HEK293 (cell line): ENCODE measurements at regions not wholly inside any gene's neighbourhood (a gene's known extent, or its start where the extent isn't known, plus 50 kb on each side); places are given as distances from the start of the nearest gene placed in this dataset.

Experiments used
- CTCF ChIA-PET: fragments of 350-600 bp; formaldehyde crosslinking; extraction: SDS; loops from one replicate; lab custom pipeline; 2021; ENCODE audit warnings: antibody characterized with exemption; lab: Yijun Ruan, JAX
- POLR2A ChIA-PET: fragments of 300-600 bp; formaldehyde crosslinking; extraction: SDS; loops from one replicate; lab custom pipeline; 2020; ENCODE audit warnings: antibody characterized with exemption, inconsistent platforms; lab: Yijun Ruan, JAX
- H3K27ac ChIP-seq: fragments of 200-500 bp; sonication (Bioruptor generic); 2 replicates; pipeline ENCODE4 v1.5.1; 2014; ENCODE audit warnings: low read depth, low read length, control low read depth, inconsistent platforms; ENCODE audit errors: extremely low read depth
- H3K36me3 ChIP-seq, 2 experiments: fragments of 200-500 bp in 1 of 2; sonication (Bioruptor generic) in 1 of 2; 1 replicate in 1 of 2; 2 replicates in 1 of 2; pipeline ENCODE4 v1.5.1; 2014 to 2017; ENCODE audit warnings: inconsistent platforms in 2 of 2, low read length in 2 of 2; ENCODE audit not compliant: control insufficient read depth in 2 of 2, insufficient read depth in 1 of 2
- H3K4me1 ChIP-seq: fragments of 200-500 bp; sonication (Bioruptor generic); 2 replicates; pipeline ENCODE4 v1.5.1; 2014; ENCODE audit warnings: mild to moderate bottlenecking, low read length, inconsistent platforms; ENCODE audit not compliant: control insufficient read depth, insufficient read depth
- H3K4me3 ChIP-seq: 2 replicates; pipeline ENCODE4 v1.5.1; 2011; ENCODE audit warnings: low read depth, mild to moderate bottlenecking, control low read depth, low read length, moderate library complexity
- H3K9me3 ChIP-seq: fragments of 200-500 bp; sonication (Bioruptor generic); 2 replicates; pipeline ENCODE4 v1.5.1; 2014; ENCODE audit warnings: low read depth, low read length, inconsistent platforms; ENCODE audit not compliant: control insufficient read depth, insufficient read depth
- BCL11B ChIP-seq: fragments of 450-650 bp; formaldehyde crosslinking; IDR thresholded peaks from 2 replicates; pipeline ENCODE4 v1.5.1; 2016; ENCODE audit warnings: low read depth, missing biosample characterization, missing genetic modification characterization
- FEZF1 ChIP-seq: fragments of 450-650 bp; formaldehyde crosslinking; IDR thresholded peaks from 2 replicates; pipeline ENCODE4 v1.5.1; 2016; ENCODE audit warnings: missing biosample characterization, missing genetic modification characterization
- KLF16 ChIP-seq: fragments of 450-650 bp; formaldehyde crosslinking; IDR thresholded peaks from 2 replicates; pipeline ENCODE4 v1.5.1; 2017; ENCODE audit warnings: missing biosample characterization, missing genetic modification characterization
- OSR2 ChIP-seq: fragments of 450-650 bp; formaldehyde crosslinking; IDR thresholded peaks from 2 replicates; pipeline ENCODE4 v1.5.1; 2016; ENCODE audit warnings: missing biosample characterization, missing genetic modification characterization
- OVOL3 ChIP-seq: fragments of 450-650 bp; formaldehyde crosslinking; IDR thresholded peaks from 2 replicates; pipeline ENCODE4 v1.5.1; 2016; ENCODE audit warnings: missing biosample characterization, missing genetic modification characterization
- RBAK ChIP-seq: fragments of 450-650 bp; formaldehyde crosslinking; IDR thresholded peaks from 2 replicates; pipeline ENCODE4 v1.5.1; 2016; ENCODE audit warnings: missing biosample characterization, missing genetic modification characterization
- REST ChIP-seq: fragments of 450-650 bp; formaldehyde crosslinking; IDR thresholded peaks from 2 replicates; pipeline ENCODE4 v1.5.1; 2016; ENCODE audit warnings: missing biosample characterization, missing genetic modification characterization
- ZBTB48 ChIP-seq: fragments of 450-650 bp; formaldehyde crosslinking; IDR thresholded peaks from 2 replicates; pipeline ENCODE4 v1.5.1; 2016; ENCODE audit warnings: missing biosample characterization, missing genetic modification characterization
- ZNF175 ChIP-seq: fragments of 450-650 bp; formaldehyde crosslinking; IDR thresholded peaks from 2 replicates; pipeline ENCODE4 v1.5.1; 2016; ENCODE audit warnings: missing biosample characterization, missing genetic modification characterization
- ZNF324 ChIP-seq: fragments of 450-650 bp; formaldehyde crosslinking; IDR thresholded peaks from 2 replicates; pipeline ENCODE4 v1.5.1; 2016; ENCODE audit warnings: missing biosample characterization, missing genetic modification characterization
- ZNF350 ChIP-seq: fragments of 450-650 bp; formaldehyde crosslinking; IDR thresholded peaks from 2 replicates; pipeline ENCODE4 v1.5.0; 2017; ENCODE audit warnings: missing biosample characterization, mild to moderate bottlenecking, missing genetic modification characterization
- ZNF391 ChIP-seq: fragments of 450-650 bp; formaldehyde crosslinking; IDR thresholded peaks from 2 replicates; pipeline ENCODE4 v1.5.1; 2016; ENCODE audit warnings: low read depth, missing biosample characterization, missing genetic modification characterization, borderline replicate concordance
- ZNF404 ChIP-seq: fragments of 450-650 bp; formaldehyde crosslinking; IDR thresholded peaks from 2 replicates; pipeline ENCODE4 v1.5.1; 2017; ENCODE audit warnings: missing biosample characterization, missing genetic modification characterization
- ZNF48 ChIP-seq: fragments of 450-650 bp; formaldehyde crosslinking; IDR thresholded peaks from 2 replicates; pipeline ENCODE4 v1.5.1; 2016; ENCODE audit warnings: missing biosample characterization, missing genetic modification characterization
- ZNF501 ChIP-seq: fragments of 450-650 bp; formaldehyde crosslinking; IDR thresholded peaks from 2 replicates; pipeline ENCODE4 v1.5.1; 2016; ENCODE audit warnings: missing biosample characterization, missing genetic modification characterization
- ZNF530 ChIP-seq: fragments of 450-650 bp; formaldehyde crosslinking; IDR thresholded peaks from 2 replicates; pipeline ENCODE4 v1.5.1; 2016; ENCODE audit warnings: low read depth, missing biosample characterization, missing genetic modification characterization
- ZNF549 ChIP-seq: fragments of 450-650 bp; IDR thresholded peaks from 2 replicates; pipeline ENCODE4 v1.5.1; 2018; ENCODE audit warnings: missing biosample characterization, missing genetic modification characterization, mild to moderate bottlenecking, inconsistent platforms, moderate library complexity
- ZNF585B ChIP-seq: fragments of 450-650 bp; formaldehyde crosslinking; IDR thresholded peaks from 2 replicates; pipeline ENCODE4 v1.5.1; 2016; ENCODE audit warnings: missing biosample characterization, missing genetic modification characterization
- ZNF596 ChIP-seq: fragments of 450-650 bp; IDR thresholded peaks from 2 replicates; pipeline ENCODE4 v1.5.0; 2018; ENCODE audit warnings: missing biosample characterization, mild to moderate bottlenecking, missing genetic modification characterization, moderate library complexity
- ZNF664 ChIP-seq: fragments of 450-650 bp; formaldehyde crosslinking; IDR thresholded peaks from 2 replicates; pipeline ENCODE4 v1.5.1; 2016; ENCODE audit warnings: missing biosample characterization, missing genetic modification characterization
- ZNF670 ChIP-seq: fragments of 450-650 bp; formaldehyde crosslinking; IDR thresholded peaks from 2 replicates; pipeline ENCODE4 v1.5.1; 2016; ENCODE audit warnings: missing biosample characterization, missing genetic modification characterization, low read depth
- ZNF701 ChIP-seq: fragments of 450-650 bp; formaldehyde crosslinking; IDR thresholded peaks from 2 replicates; pipeline ENCODE4 v1.5.1; 2016; ENCODE audit warnings: missing biosample characterization, missing genetic modification characterization
- ZNF768 ChIP-seq: fragments of 450-650 bp; formaldehyde crosslinking; IDR thresholded peaks from 2 replicates; pipeline ENCODE4 v1.5.1; 2018; ENCODE audit warnings: missing biosample characterization, mild to moderate bottlenecking, missing genetic modification characterization
- ZSCAN16 ChIP-seq: fragments of 450-650 bp; formaldehyde crosslinking; IDR thresholded peaks from 2 replicates; pipeline ENCODE4 v1.5.1; 2016; ENCODE audit warnings: missing biosample characterization, missing genetic modification characterization
- TF ChIP-seq, protein P1 (sequence below): fragments of 450-650 bp; formaldehyde crosslinking; conservative IDR thresholded peaks from 2 replicates; pipeline ENCODE4 v1.5.1; 2016; ENCODE audit warnings: low read depth, missing biosample characterization, missing genetic modification characterization
- TF ChIP-seq, protein P2 (sequence below): fragments of 450-650 bp; formaldehyde crosslinking; IDR thresholded peaks from 2 replicates; pipeline ENCODE4 v1.5.1; 2016; ENCODE audit warnings: missing biosample characterization, missing genetic modification characterization, low read depth

DNA sequence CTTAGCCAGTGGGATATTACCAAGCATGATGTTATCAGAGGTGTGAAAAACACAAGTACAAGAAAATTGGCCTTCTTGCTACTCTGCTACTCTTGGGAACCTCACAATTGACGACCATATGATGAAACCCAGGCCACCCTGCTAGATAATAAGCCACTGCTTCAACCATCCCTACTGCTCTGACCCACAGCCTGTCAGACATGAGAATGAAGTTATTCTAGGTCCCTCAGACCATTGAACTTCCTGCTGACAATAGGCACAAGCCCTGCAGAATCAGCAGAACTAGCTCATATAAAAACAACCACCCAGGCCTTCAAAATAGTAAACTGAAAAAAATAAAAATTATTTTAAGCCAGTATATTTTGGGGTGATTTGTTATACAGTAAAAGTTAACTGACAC is 559.9 kb downstream of the KCTD12 start:
- no peak overlapping the region for H3K27ac ChIP-seq
- H3K9me3 ChIP-seq, result no peaks in the 10 kb centered on the region
- H3K4me3 ChIP-seq, result no peak overlapping the region
- CTCF ChIA-PET, result no interaction called here
- no peak for TF ChIP-seq ZNF664 (tag by site-specific recombination)
- TF ChIP-seq, protein P1, sequence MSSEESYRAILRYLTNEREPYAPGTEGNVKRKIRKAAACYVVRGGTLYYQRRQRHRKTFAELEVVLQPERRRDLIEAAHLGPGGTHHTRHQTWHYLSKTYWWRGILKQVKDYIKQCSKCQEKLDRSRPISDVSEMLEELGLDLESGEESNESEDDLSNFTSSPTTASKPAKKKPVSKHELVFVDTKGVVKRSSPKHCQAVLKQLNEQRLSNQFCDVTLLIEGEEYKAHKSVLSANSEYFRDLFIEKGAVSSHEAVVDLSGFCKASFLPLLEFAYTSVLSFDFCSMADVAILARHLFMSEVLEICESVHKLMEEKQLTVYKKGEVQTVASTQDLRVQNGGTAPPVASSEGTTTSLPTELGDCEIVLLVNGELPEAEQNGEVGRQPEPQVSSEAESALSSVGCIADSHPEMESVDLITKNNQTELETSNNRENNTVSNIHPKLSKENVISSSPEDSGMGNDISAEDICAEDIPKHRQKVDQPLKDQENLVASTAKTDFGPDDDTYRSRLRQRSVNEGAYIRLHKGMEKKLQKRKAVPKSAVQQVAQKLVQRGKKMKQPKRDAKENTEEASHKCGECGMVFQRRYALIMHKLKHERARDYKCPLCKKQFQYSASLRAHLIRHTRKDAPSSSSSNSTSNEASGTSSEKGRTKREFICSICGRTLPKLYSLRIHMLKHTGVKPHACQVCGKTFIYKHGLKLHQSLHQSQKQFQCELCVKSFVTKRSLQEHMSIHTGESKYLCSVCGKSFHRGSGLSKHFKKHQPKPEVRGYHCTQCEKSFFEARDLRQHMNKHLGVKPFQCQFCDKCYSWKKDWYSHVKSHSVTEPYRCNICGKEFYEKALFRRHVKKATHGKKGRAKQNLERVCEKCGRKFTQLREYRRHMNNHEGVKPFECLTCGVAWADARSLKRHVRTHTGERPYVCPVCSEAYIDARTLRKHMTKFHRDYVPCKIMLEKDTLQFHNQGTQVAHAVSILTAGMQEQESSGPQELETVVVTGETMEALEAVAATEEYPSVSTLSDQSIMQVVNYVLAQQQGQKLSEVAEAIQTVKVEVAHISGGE, result no peak
- TF ChIP-seq FEZF1 (tag by site-specific recombination), result no peak
- POLR2A ChIA-PET, result no interaction called here
- H3K4me1 ChIP-seq, result no peaks in the 10 kb centered on the region
- H3K36me3 ChIP-seq, result no peaks in the 10 kb centered on the region

DNA sequence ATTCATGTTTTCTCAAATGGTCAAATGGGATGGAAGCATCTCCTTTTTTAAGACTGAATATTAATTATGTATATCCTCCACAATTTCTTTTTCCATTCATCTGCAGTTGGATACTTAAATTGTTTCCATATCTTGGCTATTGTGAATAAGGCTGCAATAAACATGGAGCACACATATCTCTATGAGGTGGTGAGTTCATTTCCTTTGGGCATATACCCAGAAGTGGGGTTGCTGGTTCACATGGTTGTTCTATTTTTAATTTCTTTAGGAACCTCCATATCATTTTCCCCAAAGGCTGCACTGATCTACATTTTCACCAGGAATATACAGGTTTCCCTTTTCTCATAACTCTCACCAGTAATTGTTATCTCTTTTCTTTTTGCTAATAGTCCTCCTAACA is 566.3 kb downstream of the KCTD12 start:
- POLR2A ChIA-PET, result no interaction called here
- no peaks in the 10 kb centered on the region for H3K9me3 ChIP-seq
- H3K4me3 ChIP-seq, result no peak overlapping the region
- H3K4me1 ChIP-seq, result no peaks in the 10 kb centered on the region
- no peak for TF ChIP-seq ZSCAN16
- TF ChIP-seq ZNF324 (tag by site-specific recombination), result no peak
- TF ChIP-seq OVOL3 (tag by site-specific recombination), result no peak
- TF ChIP-seq ZNF48 (tag by site-specific recombination), result no peak
- no peak for TF ChIP-seq ZNF701 (tag by site-specific recombination)
- TF ChIP-seq RBAK, result no peak
- no peak for TF ChIP-seq ZNF501
- TF ChIP-seq ZNF549, result no peak
- TF ChIP-seq ZNF596, result no peak
- TF ChIP-seq ZNF670, result no peak
- TF ChIP-seq ZNF391 (tag by site-specific recombination), result no peak
- TF ChIP-seq ZBTB48 (tag by site-specific recombination), result no peak
- TF ChIP-seq ZNF585B (tag by site-specific recombination), result no peak
- TF ChIP-seq, all 188 proteins: peak for 0
- Histone ChIP-seq H3K36me3 (no peaks in the 10 kb centered on the region), H3K27ac (no peak overlapping the region)
- CTCF ChIA-PET, result no interaction called here

DNA sequence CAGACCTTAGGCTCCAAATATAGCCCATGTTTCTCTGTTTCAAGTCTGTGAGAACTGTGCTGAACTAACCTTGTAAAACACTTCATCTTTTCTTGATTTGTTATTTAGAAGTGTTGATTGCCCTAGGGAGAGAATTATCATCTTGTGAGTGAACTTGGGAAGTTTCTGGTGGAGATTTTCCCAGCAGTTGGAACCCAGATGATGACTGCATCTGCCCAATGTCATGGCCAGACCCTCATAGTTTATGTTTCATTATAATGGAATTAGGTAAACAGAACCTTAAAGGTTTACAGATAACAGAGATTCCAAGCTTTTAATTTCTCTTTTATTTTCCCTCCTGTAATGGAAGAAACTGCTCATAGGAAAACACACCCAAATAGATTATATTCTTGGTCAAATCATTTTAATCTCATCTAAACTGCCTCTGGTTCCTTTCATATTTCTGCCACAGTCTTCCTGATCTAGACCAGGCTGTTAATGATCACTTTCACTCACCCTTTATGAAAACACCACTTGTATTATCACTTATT is 569.1 kb downstream of the KCTD12 start:
- no peaks in the 10 kb centered on the region for H3K9me3 ChIP-seq
- no peaks in the 10 kb centered on the region for H3K36me3 ChIP-seq
- H3K27ac ChIP-seq, result no peak overlapping the region
- ChIA-PET POLR2A (no interaction called here), CTCF (interaction anchor here (0.6 kb wide), 1 partner anchor 1059 kb away, joined by 4 read pairs; no protein-coding TSS in a partner anchor)
- no peak overlapping the region for H3K4me3 ChIP-seq
- no peaks in the 10 kb centered on the region for H3K4me1 ChIP-seq
- TF ChIP-seq REST (tag by site-specific recombination), result no peak
- no peak for TF ChIP-seq OSR2 (tag by site-specific recombination)
- TF ChIP-seq BCL11B (tag by site-specific recombination), result no peak
- no peak for TF ChIP-seq ZNF530 (tag by site-specific recombination)
- no peak for TF ChIP-seq ZNF768 (tag by site-specific recombination)
- TF ChIP-seq, protein P2, sequence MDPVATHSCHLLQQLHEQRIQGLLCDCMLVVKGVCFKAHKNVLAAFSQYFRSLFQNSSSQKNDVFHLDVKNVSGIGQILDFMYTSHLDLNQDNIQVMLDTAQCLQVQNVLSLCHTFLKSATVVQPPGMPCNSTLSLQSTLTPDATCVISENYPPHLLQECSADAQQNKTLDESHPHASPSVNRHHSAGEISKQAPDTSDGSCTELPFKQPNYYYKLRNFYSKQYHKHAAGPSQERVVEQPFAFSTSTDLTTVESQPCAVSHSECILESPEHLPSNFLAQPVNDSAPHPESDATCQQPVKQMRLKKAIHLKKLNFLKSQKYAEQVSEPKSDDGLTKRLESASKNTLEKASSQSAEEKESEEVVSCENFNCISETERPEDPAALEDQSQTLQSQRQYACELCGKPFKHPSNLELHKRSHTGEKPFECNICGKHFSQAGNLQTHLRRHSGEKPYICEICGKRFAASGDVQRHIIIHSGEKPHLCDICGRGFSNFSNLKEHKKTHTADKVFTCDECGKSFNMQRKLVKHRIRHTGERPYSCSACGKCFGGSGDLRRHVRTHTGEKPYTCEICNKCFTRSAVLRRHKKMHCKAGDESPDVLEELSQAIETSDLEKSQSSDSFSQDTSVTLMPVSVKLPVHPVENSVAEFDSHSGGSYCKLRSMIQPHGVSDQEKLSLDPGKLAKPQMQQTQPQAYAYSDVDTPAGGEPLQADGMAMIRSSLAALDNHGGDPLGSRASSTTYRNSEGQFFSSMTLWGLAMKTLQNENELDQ, result no peak
- no peak for TF ChIP-seq ZNF350 (tag by site-specific recombination)
- no peak for TF ChIP-seq ZNF404
- TF ChIP-seq KLF16 (tag by site-specific recombination), result no peak
- no peak for TF ChIP-seq ZNF175 (tag by site-specific recombination)
